ENCODE measurements at regions not wholly inside any gene's neighbourhood (a gene's known extent, or its start where the extent isn't known, plus 50 kb on each side); places are given as distances from the start of the nearest gene placed in this dataset.

DNA sequence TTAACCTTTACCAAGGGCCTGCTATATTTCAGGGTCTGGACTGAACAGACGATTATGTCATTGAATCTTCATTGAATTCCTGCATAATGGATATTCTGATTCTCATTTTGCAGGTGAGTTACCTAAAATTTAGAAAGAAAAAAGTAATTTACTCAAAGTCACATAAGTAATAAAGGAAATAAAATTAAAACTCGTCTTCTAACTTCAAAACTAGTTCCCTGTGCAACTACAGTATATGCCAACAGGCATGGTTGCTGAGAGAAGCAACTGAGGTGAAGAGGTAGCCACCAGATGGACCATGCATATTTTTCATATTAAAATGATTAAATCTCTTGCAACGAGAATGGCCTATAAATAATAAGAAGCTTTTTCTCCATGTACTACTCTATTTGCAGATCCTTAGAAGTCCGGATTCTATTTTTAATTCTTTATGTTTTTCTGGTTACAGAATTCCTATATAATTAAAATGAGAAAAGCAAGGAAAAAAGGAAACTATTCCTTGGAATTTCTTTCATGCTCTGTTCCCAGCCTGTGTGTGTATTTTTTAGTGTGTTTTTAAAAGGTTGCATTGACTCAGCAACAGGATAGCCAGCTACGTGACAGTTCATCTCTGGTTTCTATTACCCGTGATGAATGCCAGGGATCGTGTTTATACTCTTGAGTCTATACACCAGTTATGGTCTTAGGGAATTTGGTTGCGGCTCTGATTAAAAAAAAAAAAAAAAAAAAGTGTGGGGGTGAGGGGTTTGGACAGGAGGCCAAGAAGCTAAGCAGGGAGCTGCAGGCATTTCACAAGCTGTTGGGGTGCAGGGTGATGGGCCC, 186.8 kb downstream of the ETS1 start:
- H3K4me2 ChIP-seq (ENCODE audit: low read length), result no peak overlapping the region
- no peaks in the 10 kb centered on the region for H3K27me3 ChIP-seq (ENCODE audit: insufficient read depth, low read depth, low read length)
- TF ChIP-seq, protein P1, sequence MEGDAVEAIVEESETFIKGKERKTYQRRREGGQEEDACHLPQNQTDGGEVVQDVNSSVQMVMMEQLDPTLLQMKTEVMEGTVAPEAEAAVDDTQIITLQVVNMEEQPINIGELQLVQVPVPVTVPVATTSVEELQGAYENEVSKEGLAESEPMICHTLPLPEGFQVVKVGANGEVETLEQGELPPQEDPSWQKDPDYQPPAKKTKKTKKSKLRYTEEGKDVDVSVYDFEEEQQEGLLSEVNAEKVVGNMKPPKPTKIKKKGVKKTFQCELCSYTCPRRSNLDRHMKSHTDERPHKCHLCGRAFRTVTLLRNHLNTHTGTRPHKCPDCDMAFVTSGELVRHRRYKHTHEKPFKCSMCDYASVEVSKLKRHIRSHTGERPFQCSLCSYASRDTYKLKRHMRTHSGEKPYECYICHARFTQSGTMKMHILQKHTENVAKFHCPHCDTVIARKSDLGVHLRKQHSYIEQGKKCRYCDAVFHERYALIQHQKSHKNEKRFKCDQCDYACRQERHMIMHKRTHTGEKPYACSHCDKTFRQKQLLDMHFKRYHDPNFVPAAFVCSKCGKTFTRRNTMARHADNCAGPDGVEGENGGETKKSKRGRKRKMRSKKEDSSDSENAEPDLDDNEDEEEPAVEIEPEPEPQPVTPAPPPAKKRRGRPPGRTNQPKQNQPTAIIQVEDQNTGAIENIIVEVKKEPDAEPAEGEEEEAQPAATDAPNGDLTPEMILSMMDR (IDR thresholded peaks at IDR 0.05; ENCODE audit: poor library complexity, severe bottlenecking), result no peak
- TF ChIP-seq TAF1 (IDR thresholded peaks at IDR 0.05; ENCODE audit: low read depth) (no peak), EP300 (conservative IDR thresholded peaks at IDR 0.05; ENCODE audit: poor library complexity, severe bottlenecking) (no peak), SMC3 (conservative IDR thresholded peaks at IDR 0.05; ENCODE audit: poor library complexity) (no peak), POLR2AphosphoS5 (IDR thresholded peaks at IDR 0.05) (no peak), EZH2 (IDR thresholded peaks at IDR 0.05; ENCODE audit: borderline replicate concordance, insufficient read depth, low read length, poor library complexity, severe bottlenecking) (no peak), MXI1 (conservative IDR thresholded peaks at IDR 0.05; ENCODE audit: poor library complexity, severe bottlenecking) (no peak), RAD21 (conservative IDR thresholded peaks at IDR 0.05) (no peak)
- TF ChIP-seq, protein P2, sequence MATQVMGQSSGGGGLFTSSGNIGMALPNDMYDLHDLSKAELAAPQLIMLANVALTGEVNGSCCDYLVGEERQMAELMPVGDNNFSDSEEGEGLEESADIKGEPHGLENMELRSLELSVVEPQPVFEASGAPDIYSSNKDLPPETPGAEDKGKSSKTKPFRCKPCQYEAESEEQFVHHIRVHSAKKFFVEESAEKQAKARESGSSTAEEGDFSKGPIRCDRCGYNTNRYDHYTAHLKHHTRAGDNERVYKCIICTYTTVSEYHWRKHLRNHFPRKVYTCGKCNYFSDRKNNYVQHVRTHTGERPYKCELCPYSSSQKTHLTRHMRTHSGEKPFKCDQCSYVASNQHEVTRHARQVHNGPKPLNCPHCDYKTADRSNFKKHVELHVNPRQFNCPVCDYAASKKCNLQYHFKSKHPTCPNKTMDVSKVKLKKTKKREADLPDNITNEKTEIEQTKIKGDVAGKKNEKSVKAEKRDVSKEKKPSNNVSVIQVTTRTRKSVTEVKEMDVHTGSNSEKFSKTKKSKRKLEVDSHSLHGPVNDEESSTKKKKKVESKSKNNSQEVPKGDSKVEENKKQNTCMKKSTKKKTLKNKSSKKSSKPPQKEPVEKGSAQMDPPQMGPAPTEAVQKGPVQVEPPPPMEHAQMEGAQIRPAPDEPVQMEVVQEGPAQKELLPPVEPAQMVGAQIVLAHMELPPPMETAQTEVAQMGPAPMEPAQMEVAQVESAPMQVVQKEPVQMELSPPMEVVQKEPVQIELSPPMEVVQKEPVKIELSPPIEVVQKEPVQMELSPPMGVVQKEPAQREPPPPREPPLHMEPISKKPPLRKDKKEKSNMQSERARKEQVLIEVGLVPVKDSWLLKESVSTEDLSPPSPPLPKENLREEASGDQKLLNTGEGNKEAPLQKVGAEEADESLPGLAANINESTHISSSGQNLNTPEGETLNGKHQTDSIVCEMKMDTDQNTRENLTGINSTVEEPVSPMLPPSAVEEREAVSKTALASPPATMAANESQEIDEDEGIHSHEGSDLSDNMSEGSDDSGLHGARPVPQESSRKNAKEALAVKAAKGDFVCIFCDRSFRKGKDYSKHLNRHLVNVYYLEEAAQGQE (IDR thresholded peaks at IDR 0.05; ENCODE audit: borderline replicate concordance), result no peak
- no peaks in the 10 kb centered on the region for H3F3A ChIP-seq (ENCODE audit: insufficient read depth, low read length, poor library complexity, severe bottlenecking)
- no peaks in the 10 kb centered on the region for H4K20me1 ChIP-seq (ENCODE audit: insufficient read depth)
- no peak overlapping the region for H3K9ac ChIP-seq (ENCODE audit: low read length)
- no peaks in the 10 kb centered on the region for H3K9me3 ChIP-seq (ENCODE audit: low read length)
- H3K27ac ChIP-seq (ENCODE audit: low read length), result no peak overlapping the region
- no peaks in the 10 kb centered on the region for H3K79me2 ChIP-seq (replicated peaks; ENCODE audit: insufficient read depth, low read length)
- no peak overlapping the region for H3K4me3 ChIP-seq (ENCODE audit: low read length)
- no peaks in the 10 kb centered on the region for H3K36me3 ChIP-seq (ENCODE audit: insufficient read depth, low read length)
- no peak overlapping the region for H2AFZ ChIP-seq (ENCODE audit: low read depth, low read length)
- no peaks in the 10 kb centered on the region for H3K9me2 ChIP-seq (ENCODE audit: insufficient read depth, low read length)

DNA sequence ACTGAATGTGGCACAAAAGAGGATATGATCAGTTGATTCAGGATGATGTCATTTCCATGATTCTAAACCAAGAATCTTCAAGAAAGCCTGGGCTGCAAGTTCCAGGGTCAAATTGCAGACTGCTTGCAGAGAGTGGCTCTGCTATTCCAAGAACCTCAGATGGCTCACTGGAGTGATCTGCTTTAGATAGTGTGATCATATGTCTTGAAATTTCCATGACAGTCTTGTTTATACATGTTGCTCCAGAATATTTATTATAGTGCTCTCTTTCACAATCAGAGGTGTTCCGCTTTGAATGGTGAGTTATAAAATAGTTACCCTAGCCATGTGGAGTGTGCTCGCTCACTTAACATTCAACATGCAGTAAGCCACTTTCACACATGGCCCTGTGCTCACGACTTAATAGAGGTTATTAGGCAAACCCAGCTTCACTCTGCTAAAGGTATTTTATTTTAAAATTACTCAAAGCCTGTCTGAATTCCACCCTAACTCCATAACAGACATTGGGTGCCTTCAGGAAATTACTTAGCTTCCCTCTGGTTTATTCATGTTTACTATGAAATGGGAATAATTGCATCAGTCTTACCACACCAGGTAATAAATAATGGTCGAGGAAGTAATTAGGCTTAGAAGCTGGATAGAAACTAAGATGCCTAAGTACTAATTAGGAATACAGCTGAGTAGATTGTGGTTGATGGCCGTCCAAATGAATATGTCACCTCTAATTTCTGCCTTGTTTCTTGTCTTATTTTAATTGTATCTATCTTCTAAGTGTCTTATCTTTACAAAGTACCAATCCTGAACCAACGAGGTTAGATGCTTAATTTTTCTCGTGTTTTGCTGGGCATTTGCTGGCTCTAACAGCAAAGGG, 187.9 kb downstream of the ETS1 start:
- Histone ChIP-seq H3K9me2 (ENCODE audit: insufficient read depth, low read length) (no peaks in the 10 kb centered on the region), H3K9ac (ENCODE audit: low read length) (no peak overlapping the region), H3K4me3 (ENCODE audit: low read length) (no peak overlapping the region), H3F3A (ENCODE audit: insufficient read depth, low read length, poor library complexity, severe bottlenecking) (no peaks in the 10 kb centered on the region), H4K20me1 (ENCODE audit: insufficient read depth) (no peaks in the 10 kb centered on the region), H3K79me2 (replicated peaks; ENCODE audit: insufficient read depth, low read length) (no peaks in the 10 kb centered on the region), H3K4me2 (ENCODE audit: low read length) (no peak overlapping the region), H3K27me3 (ENCODE audit: insufficient read depth, low read depth, low read length) (no peaks in the 10 kb centered on the region), H3K36me3 (ENCODE audit: insufficient read depth, low read length) (no peaks in the 10 kb centered on the region), H2AFZ (ENCODE audit: low read depth, low read length) (no peak overlapping the region), H3K9me3 (ENCODE audit: low read length) (no peaks in the 10 kb centered on the region), H3K27ac (ENCODE audit: low read length) (peak overlapping the region; percentile 18)
- TF ChIP-seq, protein P2 (IDR thresholded peaks at IDR 0.05; ENCODE audit: borderline replicate concordance), result no peak
- TF ChIP-seq RAD21 (conservative IDR thresholded peaks at IDR 0.05) (no peak), SMC3 (conservative IDR thresholded peaks at IDR 0.05; ENCODE audit: poor library complexity) (no peak), EZH2 (IDR thresholded peaks at IDR 0.05; ENCODE audit: borderline replicate concordance, insufficient read depth, low read length, poor library complexity, severe bottlenecking) (no peak), EP300 (conservative IDR thresholded peaks at IDR 0.05; ENCODE audit: poor library complexity, severe bottlenecking) (no peak), TAF1 (IDR thresholded peaks at IDR 0.05; ENCODE audit: low read depth) (no peak), POLR2AphosphoS5 (IDR thresholded peaks at IDR 0.05) (no peak)
- TF ChIP-seq, protein P1 (IDR thresholded peaks at IDR 0.05; ENCODE audit: poor library complexity, severe bottlenecking), result no peak
